Activated CD4-positive, alpha-beta T cell treated with anti-CD3 and anti-CD28 coated beads, Interleukin-2, Interleukin-4, amounts not matched to agents 100 ng/mL and 50 ng/mL, durations not matched to agents 16 hours and 8 hours (primary cell): ENCODE measurements at regions not wholly inside any gene's neighbourhood (a gene's known extent, or its start where the extent isn't known, plus 50 kb on each side); places are given as distances from the start of the nearest gene placed in this dataset.

Source experiments
- DNase-seq: peaks from one replicate; pipeline ENCODE4 v3.0.0-alpha.2; 2020; ENCODE audit warnings: low spot score

DNA sequence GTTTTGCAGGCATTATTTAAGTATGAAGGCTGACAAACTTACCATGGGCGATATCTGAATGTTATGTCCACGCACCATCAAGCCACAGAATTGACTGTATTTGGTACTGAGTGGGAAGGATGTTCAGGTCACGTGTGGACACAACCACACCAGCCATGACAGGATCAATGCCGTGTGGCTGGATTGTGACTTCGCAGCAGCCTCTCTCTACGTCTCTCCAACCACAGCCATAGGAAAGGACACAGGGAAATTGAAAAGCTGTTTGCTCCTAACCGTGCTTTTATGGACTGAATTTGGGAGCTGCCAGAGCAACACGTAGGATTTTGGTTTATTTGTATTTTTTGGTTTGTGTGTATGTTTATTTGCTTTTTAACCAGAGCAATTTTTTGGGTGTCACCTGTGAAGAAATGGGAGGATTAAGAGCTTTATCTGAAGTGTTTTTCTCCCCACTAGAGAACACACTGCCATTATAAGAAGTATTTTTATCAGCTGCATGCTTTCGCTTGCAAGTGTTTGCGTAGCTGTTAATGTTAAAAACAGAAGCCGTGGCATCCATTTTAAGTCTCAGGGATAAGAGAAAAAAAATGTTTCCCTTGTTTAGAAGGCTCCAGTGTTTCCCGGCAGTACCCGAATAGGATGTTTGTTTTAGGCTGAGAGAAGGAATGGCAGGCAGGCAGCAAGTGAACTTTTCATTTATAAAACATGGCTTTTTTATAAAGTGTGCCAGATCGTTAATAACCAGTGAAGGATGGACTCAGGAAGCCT, 401.1 kb upstream of the NFE2L3 start:
- DNase-seq = no peak

- no peak for DNase-seq
Measured at GRCh38 chr7:25752154-25752553, 399.8 kb upstream of the NFE2L3 start.

DNA sequence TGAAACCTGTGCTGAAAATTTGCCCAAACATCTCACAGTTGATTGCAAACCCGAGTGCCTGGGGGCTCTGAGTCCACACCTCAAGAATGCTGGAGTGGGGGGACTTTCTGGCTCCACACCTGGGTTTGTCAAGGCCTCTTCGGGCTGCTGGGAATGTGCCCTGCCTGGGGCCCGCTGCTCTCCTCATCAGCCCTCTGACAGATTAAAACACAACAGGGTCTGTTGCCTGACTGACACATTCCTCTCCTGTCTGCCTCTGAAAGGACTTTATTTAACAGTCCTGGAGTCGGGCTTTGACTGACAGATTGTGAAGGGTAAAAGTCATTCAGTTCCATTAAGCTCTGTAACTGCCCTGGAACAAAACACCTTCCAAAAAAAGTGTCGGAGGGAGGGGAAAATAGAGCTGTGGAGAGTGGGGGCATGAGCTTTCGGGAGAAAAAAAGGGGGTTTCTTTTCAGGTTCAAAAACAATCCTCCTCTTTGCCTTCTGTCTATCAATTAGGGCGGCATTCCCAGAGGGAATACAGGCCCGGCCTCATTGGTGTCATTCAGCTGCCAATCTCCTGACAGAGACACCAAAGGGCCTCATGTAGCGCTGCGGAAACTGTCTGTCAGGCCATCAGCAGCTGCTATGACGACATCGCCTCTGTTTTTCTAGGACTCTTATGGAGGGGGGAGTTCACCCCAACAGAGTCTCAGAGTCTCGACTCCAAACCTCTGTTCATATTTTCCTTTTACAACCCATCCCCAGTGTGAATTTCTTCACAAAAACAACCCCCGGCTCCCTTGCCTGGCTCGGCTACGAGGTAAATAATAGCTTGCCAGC, 398.8 kb upstream of the NFE2L3 start:
- no peak for DNase-seq

- DNase-seq = no peak
Measured at GRCh38 chr7:25753837-25754236, 398.2 kb upstream of the NFE2L3 start.

DNA sequence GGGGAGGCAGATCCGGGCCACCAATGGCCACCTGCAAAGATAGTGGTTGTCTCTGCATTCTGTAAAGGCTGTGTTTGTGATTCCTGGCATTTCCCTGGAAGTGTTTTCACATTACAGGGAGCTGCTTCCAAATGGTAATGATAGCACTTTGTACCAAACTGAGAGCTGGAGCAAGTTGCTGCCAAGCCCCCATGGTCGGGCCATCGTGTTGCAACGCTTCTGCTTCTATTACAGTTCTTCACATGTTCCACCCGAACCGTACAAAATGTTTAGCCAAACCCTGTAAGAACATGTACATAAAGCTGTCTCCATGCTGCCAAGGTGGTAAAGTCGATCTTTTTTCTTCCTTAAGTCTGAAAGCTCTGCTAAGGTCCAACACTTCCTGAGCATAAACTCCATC, 397.7 kb upstream of the NFE2L3 start:
- no peak for DNase-seq

DNA sequence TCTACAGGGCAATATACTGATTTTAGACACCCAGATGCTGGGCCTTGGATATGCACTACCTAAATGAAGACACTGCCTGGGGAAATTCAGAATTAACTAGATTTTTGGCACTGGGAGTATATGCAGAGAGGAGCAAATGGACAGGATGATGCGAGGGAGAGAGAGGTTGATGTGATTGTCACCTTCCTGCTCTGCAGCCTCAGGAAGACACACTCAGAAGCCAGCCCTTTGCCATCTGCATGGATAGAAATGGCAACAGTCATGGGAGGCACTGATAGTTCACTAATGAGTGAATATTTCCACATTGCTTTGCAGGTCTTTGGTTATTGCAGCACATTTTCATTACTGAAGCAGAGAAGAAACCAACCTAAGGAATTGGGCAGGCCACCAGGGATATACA, 397.2 kb upstream of the NFE2L3 start:
- DNase-seq = no peak

- no peak for DNase-seq
Measured at GRCh38 chr7:25756601-25757000, 395.4 kb upstream of the NFE2L3 start.

GRCh38 chr7:25758559-25758958, 393.4 kb upstream of the NFE2L3 start:
- DNase-seq = no peak

DNA sequence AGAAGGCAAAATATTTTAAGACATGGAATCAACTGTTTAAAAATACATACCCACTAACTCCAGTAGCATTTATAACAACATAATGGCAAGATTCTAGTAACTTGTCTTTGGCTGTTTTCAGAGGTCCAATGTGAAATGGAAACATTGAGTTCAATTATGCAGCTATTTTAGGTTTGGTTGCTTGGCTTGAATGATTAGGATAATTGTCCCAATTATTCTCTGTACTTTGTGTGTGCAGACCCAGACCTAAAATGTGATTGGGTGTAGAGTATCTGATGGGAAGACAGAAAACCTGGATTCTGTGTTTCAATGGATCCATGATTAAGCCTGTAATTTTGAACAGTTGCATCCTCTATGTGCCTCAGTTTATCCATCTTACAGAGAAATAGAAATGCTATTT, 392.7 kb upstream of the NFE2L3 start:
- DNase-seq = no peak

GRCh38 chr7:25759748-25760147, 392.2 kb upstream of the NFE2L3 start:
- no peak for DNase-seq

DNA sequence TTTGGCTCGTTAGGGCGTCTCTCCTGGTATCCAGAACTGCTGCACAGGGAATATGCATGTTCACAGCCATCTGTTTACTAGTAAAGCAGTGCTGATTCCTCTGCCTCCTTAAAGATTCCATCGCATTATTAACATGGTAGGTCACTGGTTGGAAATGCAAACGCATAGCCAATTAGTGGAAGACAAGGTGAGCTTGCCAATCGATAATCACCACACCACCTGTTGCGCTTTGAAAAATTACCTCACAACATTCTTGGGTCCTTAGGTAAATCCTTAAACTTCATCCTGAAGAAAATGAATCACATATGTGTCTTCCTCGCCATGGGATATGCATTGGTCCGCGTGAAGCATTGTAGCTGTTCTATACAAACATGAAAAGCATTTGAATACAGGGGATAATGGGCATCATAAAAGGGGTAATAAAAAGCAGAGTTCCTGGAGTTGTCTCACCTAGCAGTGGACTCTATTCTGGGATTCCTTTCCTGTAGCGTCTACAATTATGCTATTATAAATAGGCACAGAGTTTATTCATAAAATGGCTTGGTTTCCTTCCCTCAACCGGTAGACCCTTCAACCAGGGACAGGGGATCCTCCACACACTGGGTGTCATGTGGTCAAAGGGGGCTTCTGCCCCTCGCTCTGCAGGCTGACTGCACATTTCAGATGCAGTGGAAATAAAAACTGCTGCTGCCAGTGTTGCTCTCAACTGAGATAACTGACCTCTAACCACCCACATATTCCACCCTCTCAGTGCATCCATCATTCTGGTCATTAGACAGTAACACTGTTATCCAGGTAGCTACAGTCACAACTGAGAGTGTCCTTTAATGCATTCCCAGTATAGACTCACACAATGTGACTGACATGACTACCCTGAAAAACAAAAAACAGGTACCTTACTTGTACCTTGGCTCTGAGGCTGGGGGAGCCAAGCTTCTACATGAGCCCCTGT, 389.2 kb upstream of the NFE2L3 start:
- DNase-seq = no peak

DNA sequence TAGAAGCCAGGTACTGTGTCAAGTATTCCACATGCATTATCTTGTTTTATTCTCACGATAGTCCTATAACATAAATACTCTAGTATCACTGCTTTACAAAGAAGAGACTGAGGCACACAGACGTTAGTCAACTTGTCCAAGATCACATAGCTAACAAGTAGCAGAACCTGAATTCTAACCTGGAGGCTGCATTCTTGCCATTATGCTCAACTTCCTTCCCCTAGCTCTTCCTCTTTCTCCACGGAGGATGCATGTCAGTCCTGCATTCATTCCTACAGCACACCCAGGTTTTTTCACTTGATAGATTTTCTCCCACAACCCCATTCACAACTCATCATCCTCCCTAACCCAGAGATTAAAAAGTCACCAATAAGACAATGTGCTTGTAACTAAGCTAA, 388.5 kb upstream of the NFE2L3 start:
- no peak for DNase-seq

DNA sequence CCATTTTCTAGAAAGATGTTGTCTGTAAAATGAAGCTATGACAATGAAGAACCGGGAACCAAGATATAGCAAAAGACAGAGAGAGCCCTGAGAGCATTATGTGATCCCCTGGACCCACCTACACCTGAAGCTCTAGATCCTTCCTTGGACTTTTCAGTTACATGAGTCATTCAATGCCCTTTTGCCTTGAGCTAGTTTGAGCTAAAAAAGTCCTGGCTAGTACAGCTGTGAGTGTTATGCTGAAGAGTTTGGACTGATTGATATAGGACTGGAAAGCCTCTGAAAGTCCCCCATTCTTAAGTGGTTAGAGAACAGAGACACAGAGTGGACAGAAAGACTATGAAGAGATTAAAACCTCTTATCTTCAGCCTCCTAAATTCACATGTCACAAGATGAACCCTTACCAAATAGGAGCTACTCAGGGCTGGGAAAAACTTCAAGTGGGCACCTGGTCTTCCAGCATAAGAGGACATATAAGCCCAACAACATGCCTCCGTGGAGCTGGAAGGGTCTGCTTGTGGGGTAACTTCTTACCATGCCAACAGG, 386.8 kb upstream of the NFE2L3 start:
- no peak for DNase-seq

GRCh38 chr7:25770235-25770634, 381.8 kb upstream of the NFE2L3 start:
- DNase-seq = no peak

DNA sequence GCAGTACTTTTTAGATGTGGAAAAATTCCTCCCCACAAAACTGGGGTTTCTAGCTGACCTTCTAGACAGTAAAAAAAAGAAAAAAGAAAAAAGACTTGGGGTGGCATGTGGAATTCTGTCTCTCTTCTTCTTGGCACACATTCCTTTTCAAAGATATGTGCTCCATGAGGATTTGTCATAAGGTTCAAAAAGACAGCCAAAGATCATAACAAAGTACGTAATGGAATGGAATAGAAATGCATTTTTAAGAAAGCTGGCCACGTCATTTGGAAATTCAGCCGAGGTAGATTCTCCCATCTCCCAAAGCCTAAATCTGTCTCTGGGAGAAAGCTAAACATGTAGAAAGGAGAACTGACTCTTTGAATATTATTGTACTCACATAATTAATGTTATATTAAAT, 381.3 kb upstream of the NFE2L3 start:
- no peak for DNase-seq

GRCh38 chr7:25771491-25771890, 380.5 kb upstream of the NFE2L3 start:
- DNase-seq = no peak

GRCh38 chr7:25772802-25773201, 379.2 kb upstream of the NFE2L3 start:
- no peak for DNase-seq

DNA sequence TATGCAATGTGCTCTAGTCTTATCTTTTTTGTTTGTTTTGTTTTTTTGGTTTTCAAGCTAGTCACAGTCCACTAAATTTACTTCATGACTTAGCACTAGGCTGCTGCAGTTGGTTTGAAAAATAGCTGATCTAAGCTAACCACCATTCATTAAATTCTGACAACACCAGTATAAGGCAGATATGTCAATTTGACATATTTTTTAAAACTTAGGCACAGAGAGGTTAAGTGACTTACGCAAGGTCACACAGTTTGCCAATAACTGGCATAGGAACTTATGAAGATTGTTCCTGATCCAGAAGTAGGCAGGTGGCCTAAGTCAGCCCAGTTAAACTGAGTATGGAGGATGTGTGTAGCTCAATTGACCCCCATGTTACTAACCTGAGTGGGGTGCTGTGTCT, 377.3 kb upstream of the NFE2L3 start:
- DNase-seq = no peak

DNA sequence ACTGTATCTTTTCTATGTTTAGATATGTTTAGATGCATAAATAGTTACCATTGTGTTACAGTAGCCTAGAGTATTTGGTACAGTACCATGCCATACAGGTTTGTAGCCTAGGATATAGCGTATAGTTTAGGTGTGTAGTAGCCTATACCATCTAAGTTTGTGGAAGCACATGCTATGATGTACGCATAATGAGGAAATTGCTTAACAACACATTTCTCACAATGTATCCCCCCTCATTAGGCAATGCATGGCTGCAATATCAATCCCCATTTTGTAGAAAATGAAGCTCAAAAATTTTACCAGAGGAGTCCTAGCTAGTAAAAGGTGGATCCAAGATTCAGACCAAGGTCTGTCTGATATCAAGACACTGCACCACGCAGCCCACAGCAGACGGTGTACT, 376.4 kb upstream of the NFE2L3 start:
- DNase-seq = no peak

DNA sequence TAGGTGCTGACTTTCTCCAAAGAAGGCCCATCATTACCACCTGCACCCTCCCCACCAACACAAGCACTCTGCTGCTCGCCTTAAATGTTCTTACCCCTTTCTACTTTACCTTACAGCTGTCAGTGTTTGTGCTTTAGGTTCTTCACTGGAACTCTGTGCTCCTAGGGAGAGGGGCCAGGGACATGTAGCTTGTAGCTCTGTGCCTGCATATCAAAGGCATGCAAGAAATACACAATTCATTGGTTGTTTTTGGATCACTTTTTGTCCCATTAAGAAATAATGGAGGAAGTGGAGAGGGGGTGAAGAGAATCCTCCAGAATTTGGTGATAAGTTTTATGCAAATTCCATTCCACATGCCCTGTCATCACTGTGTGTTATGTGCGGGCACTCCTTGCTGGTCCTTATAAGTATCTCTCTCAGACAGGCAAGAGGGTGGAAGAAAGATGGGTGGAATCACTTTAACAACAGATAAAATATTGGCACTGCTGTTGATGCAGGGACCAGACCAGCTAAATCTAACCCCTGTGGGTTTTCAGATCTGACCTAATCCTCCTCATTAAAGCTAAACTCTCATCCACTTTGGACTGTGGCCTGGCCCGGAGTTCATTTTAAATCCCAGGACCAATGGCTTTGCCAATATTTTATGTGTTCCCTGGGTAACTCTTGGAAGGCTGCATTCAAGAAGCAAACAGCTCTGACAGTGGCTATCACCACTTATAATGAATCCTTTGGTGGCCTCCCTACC, 375.8 kb upstream of the NFE2L3 start:
- DNase-seq = no peak

- no peak for DNase-seq
Measured at GRCh38 chr7:25776744-25777123, 375.3 kb upstream of the NFE2L3 start.
